Activated CD4-positive, alpha-beta T cell treated with anti-CD3 and anti-CD28 coated beads for 36 hours (primary cell): ENCODE measurements at regions not wholly inside any gene's neighbourhood (a gene's known extent, or its start where the extent isn't known, plus 50 kb on each side); places are given as distances from the start of the nearest gene placed in this dataset.
"Not testable (repeated sequence)": the region's sequence is repeated elsewhere in the genome, so short reads cannot be mapped to it uniquely, and the experiment has no call there.

Experiments
- ATAC-seq: fragments of 200-7000 bp; cut with Tn5 transposase; one replicate; pipeline ENCODE4 v1.10.0; 2021; ENCODE audit warnings: mild to moderate bottlenecking, moderate library complexity
- CTCF ChIA-PET: fragments of 350-600 bp; sonication (Branson Sonifier 250); formaldehyde crosslinking; loops from one replicate; lab custom pipeline; 2021; ENCODE audit warnings: antibody characterized with exemption; lab: Charles Lee
- POLR2A ChIA-PET: fragments of 350-600 bp; sonication (Branson Sonifier 250); formaldehyde crosslinking; loops from one replicate; lab custom pipeline; 2021; ENCODE audit warnings: antibody characterized with exemption, inconsistent platforms; lab: Charles Lee
- DNase-seq: peaks from one replicate; pipeline ENCODE4 v3.0.0-alpha.2; 2020
- H3K27ac Mint-ChIP-seq: one replicate; pipeline ENCODE4 v1.8.0; 2021; ENCODE audit warnings: mixed read lengths
- H3K27me3 Mint-ChIP-seq: one replicate; pipeline ENCODE4 v1.8.0; 2021; ENCODE audit warnings: mixed read lengths
- H3K36me3 Mint-ChIP-seq: one replicate; pipeline ENCODE4 v1.8.0; 2021; ENCODE audit warnings: low read depth, mixed read lengths
- H3K4me1 Mint-ChIP-seq: one replicate; pipeline ENCODE4 v1.8.0; 2021; ENCODE audit warnings: mixed read lengths
- H3K4me3 Mint-ChIP-seq: one replicate; pipeline ENCODE4 v1.8.0; 2021; ENCODE audit warnings: mild to moderate bottlenecking, moderate library complexity, mixed read lengths
- H3K9me3 Mint-ChIP-seq: one replicate; pipeline ENCODE4 v1.8.0; 2021; ENCODE audit warnings: low read depth, mixed read lengths
- intact Hi-C, 2 experiments: fragments of 100-400 bp; cut with DNase I in 1 of 2; cut with micrococcal nuclease in 1 of 2; formaldehyde crosslinking; loops; one replicate each; pipeline versions ENCODE4 v1.14.2 to v1.15.1; 2022 to 2024; cut with DNase I, micrococcal nuclease

GRCh38 chr1:144539191-144539960 lies 53.3 kb upstream of the PPIAL4F start:
- CTCF ChIA-PET, H3K9me3 Mint-ChIP-seq, H3K4me3 Mint-ChIP-seq, DNase-seq, POLR2A ChIA-PET, ATAC-seq, H3K27me3 Mint-ChIP-seq, H3K4me1 Mint-ChIP-seq, H3K27ac Mint-ChIP-seq, H3K36me3 Mint-ChIP-seq, intact Hi-C loops: not testable (repeated sequence)
